GM12873 (cell line): ENCODE measurements at regions not wholly inside any gene's neighbourhood (a gene's known extent, or its start where the extent isn't known, plus 50 kb on each side); places are given as distances from the start of the nearest gene placed in this dataset.

Experiments
- TF ChIP-seq, protein P1 (sequence below): IDR thresholded peaks from 2 replicates; pipeline ENCODE4 v1.5.1; 2012; ENCODE audit warnings: low read depth, mild to moderate bottlenecking, moderate library complexity, low read length, control low read depth; ENCODE audit not compliant: insufficient read depth; ENCODE audit errors: missing control alignments

DNA sequence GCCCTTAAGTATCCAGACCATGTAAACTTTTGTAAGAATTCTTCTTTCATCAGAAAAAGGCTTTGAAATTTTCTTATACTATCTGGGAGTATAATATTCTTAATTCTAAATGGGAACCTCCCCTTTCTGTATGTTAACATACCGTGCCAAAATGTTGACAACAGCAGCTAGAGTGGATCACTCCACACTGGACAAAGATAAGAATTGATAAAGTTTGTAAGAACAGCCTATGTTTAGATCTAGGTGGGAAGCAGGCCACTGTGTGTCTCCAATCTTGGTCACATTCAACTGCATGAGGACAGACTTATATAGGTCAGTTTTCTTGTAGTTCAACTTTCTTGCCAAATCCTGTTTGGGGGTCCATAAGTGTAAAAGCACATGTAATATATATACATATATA lies 235.7 kb downstream of the RPIA start:
- TF ChIP-seq, protein P1, sequence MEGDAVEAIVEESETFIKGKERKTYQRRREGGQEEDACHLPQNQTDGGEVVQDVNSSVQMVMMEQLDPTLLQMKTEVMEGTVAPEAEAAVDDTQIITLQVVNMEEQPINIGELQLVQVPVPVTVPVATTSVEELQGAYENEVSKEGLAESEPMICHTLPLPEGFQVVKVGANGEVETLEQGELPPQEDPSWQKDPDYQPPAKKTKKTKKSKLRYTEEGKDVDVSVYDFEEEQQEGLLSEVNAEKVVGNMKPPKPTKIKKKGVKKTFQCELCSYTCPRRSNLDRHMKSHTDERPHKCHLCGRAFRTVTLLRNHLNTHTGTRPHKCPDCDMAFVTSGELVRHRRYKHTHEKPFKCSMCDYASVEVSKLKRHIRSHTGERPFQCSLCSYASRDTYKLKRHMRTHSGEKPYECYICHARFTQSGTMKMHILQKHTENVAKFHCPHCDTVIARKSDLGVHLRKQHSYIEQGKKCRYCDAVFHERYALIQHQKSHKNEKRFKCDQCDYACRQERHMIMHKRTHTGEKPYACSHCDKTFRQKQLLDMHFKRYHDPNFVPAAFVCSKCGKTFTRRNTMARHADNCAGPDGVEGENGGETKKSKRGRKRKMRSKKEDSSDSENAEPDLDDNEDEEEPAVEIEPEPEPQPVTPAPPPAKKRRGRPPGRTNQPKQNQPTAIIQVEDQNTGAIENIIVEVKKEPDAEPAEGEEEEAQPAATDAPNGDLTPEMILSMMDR: no peak

DNA sequence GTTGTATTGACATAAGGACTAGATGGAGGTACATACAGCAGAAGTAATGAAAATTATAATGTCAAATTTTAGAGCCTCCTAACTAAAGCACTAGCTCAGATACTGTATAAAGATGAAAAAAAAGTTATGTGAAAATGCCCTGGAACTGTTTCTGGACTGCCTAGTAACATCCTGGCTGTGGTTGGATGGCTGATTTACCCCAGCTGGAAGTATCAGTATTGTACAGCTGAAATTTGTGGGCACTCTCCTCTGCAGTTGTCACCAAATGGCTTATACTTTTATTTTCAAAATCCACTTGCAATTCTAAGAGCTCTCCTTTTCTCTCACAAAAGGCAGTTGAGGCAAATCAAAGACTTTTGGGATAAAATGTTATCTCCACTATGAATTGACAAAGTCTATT lies 239.2 kb downstream of the RPIA start:
- TF ChIP-seq, protein P1: no peak

DNA sequence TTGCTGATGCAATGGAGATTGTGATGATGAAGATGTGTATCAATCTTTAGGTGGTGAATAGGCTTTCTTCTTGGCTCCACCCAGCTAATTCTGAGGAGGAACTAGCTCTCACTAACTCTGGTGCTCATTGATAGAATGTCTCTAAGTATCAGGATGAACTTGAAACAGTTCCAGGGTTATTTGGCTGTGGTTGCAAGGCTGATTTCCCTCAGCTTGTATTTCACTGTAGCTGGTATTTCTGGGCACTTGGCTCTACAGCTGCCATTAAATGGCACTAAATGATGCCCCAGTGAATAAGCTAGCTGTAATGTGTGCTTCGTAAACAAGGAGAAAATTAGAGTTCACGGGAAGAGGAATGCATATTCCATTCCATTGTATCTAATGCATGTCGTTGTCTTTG lies 241.2 kb downstream of the RPIA start:
- TF ChIP-seq, protein P1: no peak

DNA sequence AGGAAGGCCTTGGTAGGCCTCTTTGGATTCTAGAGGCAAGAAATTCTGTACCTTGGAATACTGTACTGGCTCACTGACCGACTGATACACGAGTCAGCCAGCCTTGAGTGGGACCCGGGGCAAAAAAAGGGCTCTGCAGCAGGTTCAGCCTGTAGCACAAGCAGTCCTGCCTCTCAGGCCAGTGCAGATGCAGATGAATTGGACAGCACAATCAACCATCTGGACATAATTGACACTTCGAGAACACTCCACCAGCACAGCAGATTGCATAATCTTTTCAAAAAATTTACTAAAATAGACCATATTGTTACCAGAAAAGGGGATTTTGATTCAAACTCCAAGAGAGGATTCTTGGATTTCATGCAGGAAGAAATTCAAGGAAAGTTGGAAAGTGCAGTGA lies 241.6 kb downstream of the RPIA start:
- TF ChIP-seq, protein P1: no peak

DNA sequence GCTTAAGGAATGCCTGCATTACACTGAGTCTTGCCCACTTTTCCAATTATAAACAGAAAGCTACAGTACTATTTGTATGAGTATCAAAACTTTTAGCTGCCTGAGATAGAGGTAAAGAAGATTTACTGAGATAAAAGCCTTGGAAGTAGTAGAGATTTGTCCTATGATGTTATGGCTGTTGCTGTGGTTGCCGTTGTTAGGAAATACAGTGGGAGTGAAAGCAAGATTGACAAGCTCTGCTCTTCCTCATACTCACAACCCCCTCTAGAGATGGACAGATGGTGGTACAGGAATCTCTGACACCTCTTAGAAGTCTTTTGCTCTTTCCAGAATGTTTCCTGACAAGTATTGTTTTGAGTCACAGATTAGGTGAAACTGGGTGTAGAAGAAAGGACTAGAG lies 242.5 kb downstream of the RPIA start:
- TF ChIP-seq, protein P1: no peak

DNA sequence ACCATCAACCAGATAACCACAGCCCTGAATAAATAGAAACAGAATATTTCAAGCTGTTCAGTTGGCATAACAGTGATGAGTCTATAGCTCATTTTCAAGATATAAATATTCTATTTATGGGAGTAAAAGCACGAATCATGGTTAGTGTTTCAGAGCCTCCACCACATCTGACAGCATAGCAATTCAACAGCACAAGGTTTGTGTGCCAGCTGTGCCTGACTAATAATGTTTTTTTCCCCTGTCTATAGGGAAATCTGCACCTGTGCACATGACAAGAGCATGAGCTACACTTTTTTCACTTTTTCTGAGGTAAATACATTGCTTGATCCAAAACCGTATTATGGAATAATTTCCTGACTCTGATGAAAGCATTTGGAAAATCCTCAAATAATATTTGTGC lies 251.3 kb downstream of the RPIA start:
- TF ChIP-seq, protein P1: no peak

DNA sequence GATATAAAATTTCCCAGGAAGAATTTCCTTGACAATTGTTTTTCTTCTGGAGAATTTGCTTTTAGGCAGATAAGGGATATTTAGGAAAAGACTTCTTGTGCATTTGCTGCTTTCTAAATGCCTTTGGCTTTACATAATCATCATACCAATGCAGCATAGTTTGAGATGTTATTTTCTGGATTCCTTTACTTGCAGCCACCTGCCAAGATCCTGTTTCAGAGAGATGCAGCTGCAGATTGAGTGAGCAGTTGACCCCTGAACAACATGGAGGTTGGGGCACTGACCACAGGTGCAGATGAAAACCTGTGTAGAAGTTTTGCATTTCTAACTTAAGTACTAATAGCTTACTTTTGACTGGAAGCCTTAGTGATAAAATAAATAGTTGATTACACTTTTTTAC lies 257.9 kb downstream of the RPIA start:
- TF ChIP-seq, protein P1: no peak
